ENCODE measurements at regions not wholly inside any gene's neighbourhood (a gene's known extent, or its start where the extent isn't known, plus 50 kb on each side); places are given as distances from the start of the nearest gene placed in this dataset.

DNA sequence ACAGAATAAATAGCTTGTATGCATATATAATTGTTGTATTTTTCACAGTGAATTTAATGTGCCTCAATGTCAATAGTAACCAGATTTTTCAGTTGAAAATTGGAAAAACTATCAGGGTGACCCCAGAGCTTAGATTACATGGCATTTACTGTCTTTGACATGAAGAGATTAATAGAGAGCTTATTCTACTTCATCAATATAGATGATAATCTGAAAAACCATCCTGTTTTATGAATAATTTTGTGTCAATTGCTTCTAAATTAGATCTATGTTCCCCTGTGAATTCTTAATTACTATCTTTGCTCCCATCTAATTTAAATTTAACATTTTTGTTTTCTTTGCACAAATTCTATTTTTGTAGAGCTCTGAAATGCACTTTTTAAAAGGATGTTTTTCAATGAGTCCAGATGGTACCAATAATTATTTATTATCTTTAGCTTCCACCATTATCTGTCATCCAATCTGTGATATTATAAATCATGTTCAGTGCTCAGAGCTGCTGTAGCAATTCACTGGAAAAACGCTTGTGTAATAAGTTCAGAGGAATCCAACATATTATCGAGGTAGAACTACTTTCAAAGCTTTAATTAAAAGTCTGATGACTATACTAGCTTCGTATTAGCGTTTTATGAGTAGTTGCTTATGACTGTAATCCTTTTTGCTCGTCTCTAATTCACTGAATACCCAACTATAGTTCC, 291.4 kb downstream of the JRKL start:
- Mint-ChIP-seq H3K9me3 (no peaks in the 10 kb centered on the region), H3K27ac (no peak overlapping the region), H3K36me3 (no peaks in the 10 kb centered on the region), H3K4me1 (no peaks in the 10 kb centered on the region), H3K4me3 (no peak overlapping the region), H3K27me3 (no peaks in the 10 kb centered on the region)

DNA sequence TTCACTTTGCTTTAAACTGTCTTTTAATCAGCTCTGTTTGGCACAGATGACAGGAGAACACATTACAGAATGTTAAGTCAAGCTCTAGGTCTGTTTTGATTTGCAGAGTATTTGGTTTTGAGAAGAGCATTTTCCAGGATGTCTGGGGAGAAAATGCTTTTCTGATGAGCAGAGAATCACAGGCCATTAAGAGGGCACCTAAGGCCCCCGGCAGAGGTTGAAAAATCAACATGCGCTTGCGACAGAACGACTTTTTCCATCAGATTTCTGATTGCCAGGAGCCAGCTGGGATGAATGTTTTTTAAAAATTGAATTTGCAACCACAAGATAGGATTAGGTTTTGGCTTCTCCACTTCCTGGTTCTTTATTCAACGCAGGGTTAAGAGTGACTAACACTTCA, 304.5 kb downstream of the JRKL start:
- no peaks in the 10 kb centered on the region for H3K4me1 Mint-ChIP-seq
- H3K27ac Mint-ChIP-seq: no peak overlapping the region
- H3K36me3 Mint-ChIP-seq: no peaks in the 10 kb centered on the region
- no peaks in the 10 kb centered on the region for H3K27me3 Mint-ChIP-seq
- peaks cover 6% of the 10 kb centered on the region for H3K9me3 Mint-ChIP-seq
- H3K4me3 Mint-ChIP-seq: no peak overlapping the region

DNA sequence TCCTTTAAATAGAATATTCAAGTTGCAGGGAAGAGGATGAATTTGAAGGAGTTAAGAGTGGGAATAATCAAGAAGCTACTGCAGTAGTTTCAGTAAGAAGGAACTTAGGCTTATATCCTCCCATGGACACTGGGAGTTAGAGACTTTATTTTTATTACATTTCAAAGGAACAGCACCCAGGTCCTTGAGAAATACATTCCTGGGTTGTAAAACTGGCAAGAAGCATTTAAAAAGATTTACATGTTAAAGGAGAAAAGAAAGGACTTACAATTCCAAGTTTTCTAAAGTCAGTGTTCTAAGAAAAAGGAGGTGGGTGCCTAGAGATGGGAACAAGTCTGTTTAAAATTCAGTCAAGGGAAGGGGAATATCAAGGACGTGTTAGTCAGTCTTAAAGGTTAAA, 306.9 kb downstream of the JRKL start:
- no peaks in the 10 kb centered on the region for H3K36me3 Mint-ChIP-seq
- no peak overlapping the region for H3K27ac Mint-ChIP-seq
- H3K27me3 Mint-ChIP-seq: no peaks in the 10 kb centered on the region
- no peaks in the 10 kb centered on the region for H3K4me1 Mint-ChIP-seq
- H3K4me3 Mint-ChIP-seq: no peak overlapping the region
- H3K9me3 Mint-ChIP-seq: peaks cover 9% of the 10 kb centered on the region

DNA sequence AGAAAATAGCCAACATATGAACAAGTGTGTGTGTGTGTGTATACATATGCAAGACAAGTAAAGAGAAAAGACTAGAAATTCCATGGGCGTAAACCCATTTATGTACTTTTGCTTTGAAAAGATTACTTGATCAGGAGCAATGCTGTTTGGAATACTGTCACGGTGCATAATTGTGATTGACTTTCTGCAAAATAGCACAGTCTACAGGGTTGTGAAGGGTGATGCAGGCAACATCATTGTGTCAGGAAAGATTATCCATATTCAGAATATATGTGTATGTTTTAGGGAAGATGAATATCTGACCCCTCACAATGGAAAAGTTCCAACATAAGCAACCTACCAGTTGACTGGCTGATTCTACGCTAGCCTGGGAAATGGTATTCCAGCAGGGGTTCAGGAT, 307.7 kb downstream of the JRKL start:
- Mint-ChIP-seq H3K27me3 (no peaks in the 10 kb centered on the region), H3K36me3 (no peaks in the 10 kb centered on the region), H3K9me3 (peaks cover 9% of the 10 kb centered on the region), H3K27ac (no peak overlapping the region), H3K4me1 (no peaks in the 10 kb centered on the region), H3K4me3 (no peak overlapping the region)

DNA sequence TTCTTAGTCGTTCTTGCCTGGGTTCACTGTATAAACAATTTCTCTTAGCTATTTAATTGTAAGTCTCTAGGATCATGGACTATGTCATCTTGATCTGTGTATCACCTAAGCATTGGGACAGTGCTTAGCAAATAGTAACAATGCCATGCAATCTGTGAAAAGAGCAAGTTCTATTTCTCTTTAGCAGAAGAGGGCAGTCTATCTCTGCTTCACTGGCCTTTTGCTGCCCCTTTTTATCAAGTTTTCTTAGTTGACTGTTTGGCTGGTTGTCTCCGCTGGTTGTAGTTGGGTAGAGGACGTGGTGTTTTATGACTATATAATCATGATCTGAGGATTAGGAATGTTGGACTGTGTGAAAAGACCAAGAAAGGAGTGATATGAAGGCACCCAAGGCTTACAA, 315.0 kb downstream of the JRKL start:
- Mint-ChIP-seq H3K36me3 (no peaks in the 10 kb centered on the region), H3K4me3 (no peak overlapping the region), H3K4me1 (no peaks in the 10 kb centered on the region), H3K9me3 (no peaks in the 10 kb centered on the region), H3K27me3 (no peaks in the 10 kb centered on the region), H3K27ac (no peak overlapping the region)

DNA sequence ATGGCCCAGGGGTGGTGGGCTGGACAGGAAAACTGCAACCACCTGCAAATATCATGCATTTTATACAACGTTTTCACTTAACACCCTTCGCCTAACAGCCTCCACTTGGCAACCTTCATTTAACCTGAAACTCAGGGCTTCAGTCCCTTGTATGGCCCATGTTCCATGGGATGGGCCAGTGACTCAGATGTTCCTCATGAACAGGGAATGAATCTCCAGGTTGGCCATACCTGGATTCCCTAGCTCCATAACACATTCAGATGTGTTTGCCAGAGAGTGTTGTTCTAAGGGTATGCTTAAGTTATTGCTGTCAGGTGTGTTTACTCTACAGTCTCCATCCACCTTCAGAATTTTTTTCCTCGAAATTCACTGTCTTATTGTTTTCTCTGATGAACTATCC, 316.9 kb downstream of the JRKL start:
- Mint-ChIP-seq H3K9me3 (no peaks in the 10 kb centered on the region), H3K4me1 (no peaks in the 10 kb centered on the region), H3K27ac (no peak overlapping the region), H3K36me3 (no peaks in the 10 kb centered on the region), H3K4me3 (no peak overlapping the region), H3K27me3 (no peaks in the 10 kb centered on the region)

DNA sequence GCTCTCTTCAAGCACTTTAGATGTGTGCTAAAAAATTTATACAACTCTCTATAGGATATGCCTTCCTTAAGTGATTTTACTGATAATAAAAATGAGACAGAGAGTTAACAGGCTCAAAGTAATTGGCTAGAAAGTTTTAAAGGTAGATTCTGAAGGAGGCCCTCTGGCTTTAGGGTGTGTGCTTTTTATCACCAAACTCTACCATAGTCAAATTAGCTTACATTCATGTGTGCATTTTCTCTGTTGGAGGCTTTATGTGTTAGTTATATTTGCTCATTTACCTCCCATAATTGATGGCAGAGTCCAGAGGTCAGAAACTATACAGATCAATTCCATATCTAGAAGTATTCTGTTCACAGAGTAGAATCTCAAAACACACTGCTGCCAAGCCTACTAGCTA, 317.5 kb downstream of the JRKL start:
- no peak overlapping the region for H3K4me3 Mint-ChIP-seq
- no peak overlapping the region for H3K27ac Mint-ChIP-seq
- H3K4me1 Mint-ChIP-seq: no peaks in the 10 kb centered on the region
- H3K36me3 Mint-ChIP-seq: no peaks in the 10 kb centered on the region
- H3K27me3 Mint-ChIP-seq: no peaks in the 10 kb centered on the region
- no peaks in the 10 kb centered on the region for H3K9me3 Mint-ChIP-seq

DNA sequence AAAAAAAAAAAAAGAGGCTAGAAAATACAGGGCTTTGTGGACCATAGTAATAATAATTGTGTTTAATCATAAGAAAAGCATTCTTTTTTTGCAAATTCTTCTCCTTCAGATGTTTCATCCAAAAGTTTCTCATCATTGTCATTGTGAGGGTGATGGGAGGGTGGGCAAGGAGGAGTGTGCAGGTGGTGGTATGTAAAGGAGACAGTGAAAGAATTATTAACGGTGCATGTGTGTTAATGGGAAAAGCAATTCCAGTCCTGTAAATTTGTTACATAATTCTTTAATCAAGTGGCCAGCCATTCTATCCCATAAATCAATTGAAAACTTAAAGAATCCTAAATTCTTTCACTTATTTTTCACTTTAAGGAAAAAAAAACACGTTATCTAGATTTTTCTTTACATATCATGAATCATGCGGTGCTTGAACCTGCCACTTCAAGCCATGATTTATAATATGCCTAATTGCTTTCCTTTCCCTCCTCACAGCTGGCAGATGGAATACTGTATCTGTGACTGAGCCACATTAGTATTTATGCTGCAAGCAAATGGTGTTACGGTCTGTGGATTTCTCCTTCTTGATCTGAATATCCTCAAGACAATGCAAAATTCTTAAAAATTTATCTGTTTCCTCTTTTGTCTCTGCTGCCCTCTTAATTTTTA, 318.5 kb downstream of the JRKL start:
- Mint-ChIP-seq H3K36me3 (no peaks in the 10 kb centered on the region), H3K4me3 (no peak overlapping the region), H3K9me3 (no peaks in the 10 kb centered on the region), H3K27ac (no peak overlapping the region), H3K4me1 (no peaks in the 10 kb centered on the region), H3K27me3 (no peaks in the 10 kb centered on the region)

DNA sequence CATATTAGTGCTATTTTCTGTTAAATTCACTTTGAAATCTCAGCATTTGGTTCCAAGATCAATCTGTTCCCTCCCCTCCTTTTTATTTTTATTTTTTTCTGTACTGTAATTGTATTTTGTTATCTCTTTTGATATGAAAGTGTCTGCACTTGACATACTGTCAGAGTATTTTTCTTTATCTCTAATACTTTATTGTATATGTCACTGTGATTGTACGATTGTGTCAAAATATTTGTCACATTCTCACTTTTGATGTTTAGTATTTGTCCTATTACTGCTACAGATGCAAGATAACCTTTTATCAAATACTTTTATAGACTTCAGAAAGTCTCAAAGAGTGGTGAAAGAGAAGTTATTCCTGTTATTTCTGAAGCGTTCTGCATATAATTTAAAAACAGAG, 323.5 kb downstream of the JRKL start:
- no peaks in the 10 kb centered on the region for H3K27me3 Mint-ChIP-seq
- H3K4me1 Mint-ChIP-seq: no peaks in the 10 kb centered on the region
- H3K27ac Mint-ChIP-seq: no peak overlapping the region
- peaks cover 5% of the 10 kb centered on the region for H3K9me3 Mint-ChIP-seq
- H3K4me3 Mint-ChIP-seq: no peak overlapping the region
- no peaks in the 10 kb centered on the region for H3K36me3 Mint-ChIP-seq

DNA sequence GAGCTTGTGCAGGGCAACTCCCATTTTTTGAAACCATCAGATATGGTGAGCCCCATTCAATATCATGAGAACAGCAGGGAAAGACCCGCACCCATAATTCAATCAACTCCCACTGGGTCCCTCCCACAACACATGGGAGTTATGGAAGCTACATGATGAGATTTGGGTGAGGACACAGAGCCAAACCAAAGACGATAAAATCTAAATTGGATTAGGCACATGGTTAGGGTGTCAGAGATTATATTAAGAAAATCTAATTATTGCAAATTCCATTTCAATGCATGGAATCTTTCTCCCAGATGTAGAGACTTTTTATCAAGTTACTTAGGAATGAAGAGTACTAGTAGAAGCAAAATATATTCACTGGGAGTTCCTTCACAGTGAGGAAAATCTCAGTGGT, 324.9 kb downstream of the JRKL start:
- no peak overlapping the region for H3K4me3 Mint-ChIP-seq
- H3K9me3 Mint-ChIP-seq: peaks cover 5% of the 10 kb centered on the region
- H3K27me3 Mint-ChIP-seq: no peaks in the 10 kb centered on the region
- H3K36me3 Mint-ChIP-seq: no peaks in the 10 kb centered on the region
- H3K27ac Mint-ChIP-seq: no peak overlapping the region
- no peaks in the 10 kb centered on the region for H3K4me1 Mint-ChIP-seq

DNA sequence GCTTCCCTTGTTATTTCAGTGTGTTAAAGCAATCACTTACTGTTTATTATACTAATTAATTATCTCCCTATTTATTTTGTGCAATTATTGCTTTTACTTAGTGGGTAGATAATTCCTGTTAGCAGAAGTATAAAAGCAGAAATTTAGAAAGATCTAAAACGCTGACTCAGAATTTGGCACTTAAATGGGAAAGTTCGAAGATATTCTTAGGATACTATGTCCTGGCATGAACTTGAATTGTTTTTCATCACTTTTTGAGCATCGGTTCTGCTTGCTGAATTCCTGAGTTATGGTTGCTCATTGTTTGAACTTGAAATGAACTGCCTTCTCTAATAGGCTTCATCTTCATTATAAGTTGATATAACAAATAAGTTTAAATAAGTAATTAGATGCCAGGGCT, 325.4 kb downstream of the JRKL start:
- H3K27ac Mint-ChIP-seq: no peak overlapping the region
- H3K9me3 Mint-ChIP-seq: peaks cover 5% of the 10 kb centered on the region
- no peak overlapping the region for H3K4me3 Mint-ChIP-seq
- H3K4me1 Mint-ChIP-seq: no peaks in the 10 kb centered on the region
- no peaks in the 10 kb centered on the region for H3K27me3 Mint-ChIP-seq
- no peaks in the 10 kb centered on the region for H3K36me3 Mint-ChIP-seq

DNA sequence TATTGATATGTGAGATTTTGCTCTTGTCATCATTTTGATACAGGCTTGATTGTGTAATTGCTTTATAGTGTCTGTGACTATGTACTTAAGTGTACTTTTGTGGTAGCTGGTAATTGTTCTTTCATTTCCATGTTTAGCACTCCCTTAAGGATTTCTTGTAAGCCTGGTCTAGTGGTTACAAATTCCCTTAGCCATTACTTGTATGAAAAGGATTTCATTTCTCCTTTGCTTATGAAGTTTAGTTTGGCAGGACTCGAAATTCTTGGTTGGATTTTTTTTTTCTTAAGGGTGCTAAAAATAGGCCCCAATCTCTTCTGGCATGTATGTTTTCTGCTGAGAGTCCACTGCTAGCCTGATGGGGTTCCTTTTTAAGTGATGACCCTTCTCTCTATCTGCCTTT, 346.8 kb downstream of the JRKL start:
- no peaks in the 10 kb centered on the region for H3K4me1 Mint-ChIP-seq
- no peak overlapping the region for H3K4me3 Mint-ChIP-seq
- H3K27ac Mint-ChIP-seq: no peak overlapping the region
- no peaks in the 10 kb centered on the region for H3K36me3 Mint-ChIP-seq
- no peaks in the 10 kb centered on the region for H3K27me3 Mint-ChIP-seq
- H3K9me3 Mint-ChIP-seq: peaks cover 7% of the 10 kb centered on the region

DNA sequence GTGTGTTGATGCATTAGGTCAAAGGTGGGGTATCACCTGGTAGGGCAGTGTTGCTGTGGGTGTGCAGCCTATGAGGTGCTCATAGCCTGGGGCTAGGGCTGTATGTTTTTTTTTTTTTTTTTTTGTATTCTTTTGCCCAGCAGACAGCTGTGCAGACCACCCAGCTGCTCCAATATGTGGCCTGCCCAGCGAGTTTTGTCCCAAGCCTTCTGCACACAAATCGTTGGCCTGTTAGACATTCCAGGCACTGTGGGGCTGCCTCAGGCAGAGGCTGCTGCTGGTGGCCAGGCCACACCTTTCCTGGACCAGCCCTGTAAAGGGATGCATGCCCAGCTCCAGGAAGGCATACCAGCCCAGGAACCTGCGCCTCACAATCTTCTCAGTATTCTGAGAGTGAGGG, 348.5 kb downstream of the JRKL start:
- H3K27me3 Mint-ChIP-seq: no peaks in the 10 kb centered on the region
- H3K4me1 Mint-ChIP-seq: no peaks in the 10 kb centered on the region
- no peak overlapping the region for H3K4me3 Mint-ChIP-seq
- peaks cover 12% of the 10 kb centered on the region for H3K9me3 Mint-ChIP-seq
- no peak overlapping the region for H3K27ac Mint-ChIP-seq
- no peaks in the 10 kb centered on the region for H3K36me3 Mint-ChIP-seq

DNA sequence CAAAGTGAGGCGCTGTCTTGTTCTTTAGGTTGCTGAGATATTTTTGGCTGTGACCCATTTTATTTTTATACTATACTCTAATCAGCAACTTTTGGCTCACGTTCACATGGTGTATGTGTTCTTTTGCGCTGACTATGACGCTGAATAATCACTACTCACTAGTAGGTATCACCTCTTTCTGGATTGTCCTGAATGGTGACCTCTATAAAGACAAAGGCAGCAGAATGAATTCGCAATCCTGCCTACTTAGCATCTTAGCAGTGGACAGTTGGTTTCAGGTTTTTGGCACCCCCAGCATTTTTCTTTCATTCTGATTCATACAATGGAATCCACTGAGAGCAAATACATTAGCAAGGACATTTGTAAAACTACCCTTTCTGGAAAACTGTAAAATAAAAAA, 351.3 kb downstream of the JRKL start:
- Mint-ChIP-seq H3K4me3 (no peak overlapping the region), H3K4me1 (no peaks in the 10 kb centered on the region), H3K36me3 (no peaks in the 10 kb centered on the region), H3K9me3 (peaks cover 5% of the 10 kb centered on the region), H3K27me3 (no peaks in the 10 kb centered on the region), H3K27ac (no peak overlapping the region)

DNA sequence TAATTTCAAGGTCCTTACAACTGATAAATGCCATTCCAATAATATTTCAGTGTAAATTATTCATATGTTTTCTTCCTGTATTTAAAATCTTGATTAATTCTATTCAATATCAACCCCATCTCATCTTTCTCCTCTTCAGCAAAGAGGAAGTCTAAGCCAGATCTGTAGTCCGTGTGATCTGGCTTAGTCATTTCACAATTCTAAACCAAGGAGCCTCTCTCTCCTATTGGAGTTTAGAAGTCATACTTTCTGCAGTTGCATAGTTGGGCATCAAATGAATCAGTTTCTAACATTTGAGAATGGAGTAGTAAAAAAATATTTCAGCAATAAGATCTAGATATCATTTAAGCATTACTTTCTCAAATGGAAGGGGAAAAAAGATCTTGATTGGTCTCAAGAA, 354.9 kb downstream of the JRKL start:
- H3K9me3 Mint-ChIP-seq: peaks cover 5% of the 10 kb centered on the region
- H3K4me3 Mint-ChIP-seq: no peak overlapping the region
- H3K27me3 Mint-ChIP-seq: no peaks in the 10 kb centered on the region
- H3K36me3 Mint-ChIP-seq: no peaks in the 10 kb centered on the region
- H3K27ac Mint-ChIP-seq: no peak overlapping the region
- no peaks in the 10 kb centered on the region for H3K4me1 Mint-ChIP-seq

DNA sequence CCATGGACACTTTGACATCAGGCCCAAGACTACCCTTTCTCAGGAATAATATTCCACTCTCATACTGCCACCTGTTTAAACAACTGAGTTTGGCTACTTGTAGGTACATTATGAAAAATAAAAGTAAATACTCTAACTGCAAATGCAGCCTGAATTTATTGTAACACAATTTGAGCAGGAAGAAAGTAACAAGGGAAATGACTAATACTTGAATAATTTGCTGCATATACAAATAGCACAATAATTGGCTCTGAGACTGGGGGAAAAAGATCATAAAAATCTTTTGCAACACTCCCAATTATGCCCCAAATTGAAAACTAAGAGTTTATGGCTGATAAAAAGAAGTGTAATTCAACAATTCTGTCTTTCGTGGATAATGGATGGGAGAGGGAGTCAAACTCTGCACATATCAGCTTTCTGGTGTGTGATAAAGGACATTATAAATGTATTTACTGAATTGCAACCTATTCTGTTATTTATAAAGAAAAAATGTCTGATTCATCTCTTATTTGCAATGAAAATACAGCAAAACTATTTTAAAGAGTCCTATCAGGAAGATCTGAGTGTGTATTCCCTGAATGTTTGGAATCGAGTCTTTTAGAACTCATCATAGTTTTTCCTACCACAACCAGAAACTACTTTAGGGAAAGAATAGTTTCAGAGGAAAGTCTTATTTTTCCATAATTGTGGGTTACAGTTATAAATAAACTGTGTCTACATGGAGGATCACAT, 359.0 kb downstream of the JRKL start:
- H3K27ac Mint-ChIP-seq: no peak overlapping the region

More for the DNA sequence above, 359.0 kb downstream of the JRKL start:
- Mint-ChIP-seq H3K4me3 (no peak overlapping the region), H3K36me3 (no peaks in the 10 kb centered on the region), H3K9me3 (no peaks in the 10 kb centered on the region), H3K4me1 (no peaks in the 10 kb centered on the region), H3K27me3 (no peaks in the 10 kb centered on the region)

All from activated naive CD4-positive, alpha-beta T cell treated with anti-CD3 and anti-CD28 coated beads, Interleukin-2, amount 50 U/mL, for 24 hours (primary cell).